ENCODE measurements at regions not wholly inside any gene's neighbourhood (a gene's known extent, or its start where the extent isn't known, plus 50 kb on each side); places are given as distances from the start of the nearest gene placed in this dataset.
A peak's percentile ranks its signal among the peaks of the same experiment; 100 is the strongest.

GRCh38 chr4:28548594-28548993, 1688.0 kb downstream of the STIM2 start:
- FAIRE-seq, result no peak

GRCh38 chr4:28555866-28556265, 1695.2 kb downstream of the STIM2 start:
- intact Hi-C loops (cut with DNase I), result no loop called here
- no peak for FAIRE-seq
- no peak for DNase-seq

More at GRCh38 chr4:28548594-28548993, 1688.0 kb downstream of the STIM2 start:
- Histone ChIP-seq H3K9ac (ENCODE audit: low read length in 3 of 3) (no peak overlapping the region), H3K4me3 (ENCODE audit: low read length in 3 of 3) (no peak overlapping the region), H3K27me3 (ENCODE audit: control insufficient read depth, insufficient read depth, low read length) (no peaks in the 10 kb centered on the region), H3K4me1 (ENCODE audit: control insufficient read depth in 2 of 3, insufficient read depth in 2 of 3, low read depth in 1 of 3, low read length in 3 of 3) (no peaks in the 10 kb centered on the region), H3K9me3 (ENCODE audit: control insufficient read depth in 2 of 3, insufficient read depth in 1 of 3, low read length in 3 of 3) (no peaks in the 10 kb centered on the region), H3K27ac (ENCODE audit: low read depth in 2 of 2, low read length in 2 of 2) (no peak overlapping the region), H3K36me3 (ENCODE audit: control insufficient read depth in 2 of 3, insufficient read depth in 3 of 3, low read length in 3 of 3) (no peaks in the 10 kb centered on the region)
- intact Hi-C loops (cut with DNase I), result no loop called here
- no peak for TF ChIP-seq CTCF (IDR thresholded peaks at IDR 0.05; ENCODE audit: borderline replicate concordance, extremely low read depth, insufficient read depth)
- DNase-seq, result peak in 2 of 5 donors; percentile 1 to 2

GRCh38 chr4:28557755-28558154, 1697.1 kb downstream of the STIM2 start:
- no peak overlapping the region for H3K27ac ChIP-seq (ENCODE audit: low read depth in 2 of 2, low read length in 2 of 2)
- peaks cover 0 to 2% (median 0%) of the 10 kb centered on the region in 3 donors for H3K9me3 ChIP-seq (ENCODE audit: control insufficient read depth in 2 of 3, insufficient read depth in 1 of 3, low read length in 3 of 3)
- H3K27me3 ChIP-seq (ENCODE audit: control insufficient read depth, insufficient read depth, low read length), result no peaks in the 10 kb centered on the region
- DNase-seq (no peak), FAIRE-seq (no peak)
- H3K4me3 ChIP-seq (ENCODE audit: low read length in 3 of 3), result no peak overlapping the region
- H3K36me3 ChIP-seq (ENCODE audit: control insufficient read depth in 2 of 3, insufficient read depth in 3 of 3, low read length in 3 of 3), result no peaks in the 10 kb centered on the region
- no peaks in the 10 kb centered on the region for H3K4me1 ChIP-seq (ENCODE audit: control insufficient read depth in 2 of 3, insufficient read depth in 2 of 3, low read depth in 1 of 3, low read length in 3 of 3)
- no peak overlapping the region for H3K9ac ChIP-seq (ENCODE audit: low read length in 3 of 3)
- no peak for TF ChIP-seq CTCF (IDR thresholded peaks at IDR 0.05; ENCODE audit: borderline replicate concordance, extremely low read depth, insufficient read depth)
- intact Hi-C loops (cut with DNase I), result no loop called here

More at GRCh38 chr4:28555866-28556265, 1695.2 kb downstream of the STIM2 start:
- Histone ChIP-seq H3K9me3 (ENCODE audit: control insufficient read depth in 2 of 3, insufficient read depth in 1 of 3, low read length in 3 of 3) (peaks cover 0 to 2% (median 0%) of the 10 kb centered on the region in 3 donors), H3K4me1 (ENCODE audit: control insufficient read depth in 2 of 3, insufficient read depth in 2 of 3, low read depth in 1 of 3, low read length in 3 of 3) (no peaks in the 10 kb centered on the region), H3K4me3 (ENCODE audit: low read length in 3 of 3) (no peak overlapping the region), H3K36me3 (ENCODE audit: control insufficient read depth in 2 of 3, insufficient read depth in 3 of 3, low read length in 3 of 3) (no peaks in the 10 kb centered on the region), H3K27ac (ENCODE audit: low read depth in 2 of 2, low read length in 2 of 2) (no peak overlapping the region), H3K9ac (ENCODE audit: low read length in 3 of 3) (no peak overlapping the region), H3K27me3 (ENCODE audit: control insufficient read depth, insufficient read depth, low read length) (no peaks in the 10 kb centered on the region)
- no peak for TF ChIP-seq CTCF (IDR thresholded peaks at IDR 0.05; ENCODE audit: borderline replicate concordance, extremely low read depth, insufficient read depth)

- intact Hi-C loops (cut with DNase I), result no loop called here
- H3K36me3 ChIP-seq (ENCODE audit: control insufficient read depth in 2 of 3, insufficient read depth in 3 of 3, low read length in 3 of 3), result no peaks in the 10 kb centered on the region
- DNase-seq, result no peak
- FAIRE-seq, result no peak
- peaks cover 0 to 2% (median 0%) of the 10 kb centered on the region in 3 donors for H3K9me3 ChIP-seq (ENCODE audit: control insufficient read depth in 2 of 3, insufficient read depth in 1 of 3, low read length in 3 of 3)
- no peak overlapping the region for H3K4me3 ChIP-seq (ENCODE audit: low read length in 3 of 3)
- TF ChIP-seq CTCF (IDR thresholded peaks at IDR 0.05; ENCODE audit: borderline replicate concordance, extremely low read depth, insufficient read depth), result no peak
- no peaks in the 10 kb centered on the region for H3K4me1 ChIP-seq (ENCODE audit: control insufficient read depth in 2 of 3, insufficient read depth in 2 of 3, low read depth in 1 of 3, low read length in 3 of 3)
- no peak overlapping the region for H3K9ac ChIP-seq (ENCODE audit: low read length in 3 of 3)
- no peaks in the 10 kb centered on the region for H3K27me3 ChIP-seq (ENCODE audit: control insufficient read depth, insufficient read depth, low read length)
- H3K27ac ChIP-seq (ENCODE audit: low read depth in 2 of 2, low read length in 2 of 2), result no peak overlapping the region
These were observed 1698.3 kb downstream of the STIM2 start for GRCh38 chr4:28558895-28559294.
